ENCODE measurements at regions not wholly inside any gene's neighbourhood (a gene's known extent, or its start where the extent isn't known, plus 50 kb on each side); places are given as distances from the start of the nearest gene placed in this dataset.
A peak's percentile ranks its signal among the peaks of the same experiment; 100 is the strongest.

DNA sequence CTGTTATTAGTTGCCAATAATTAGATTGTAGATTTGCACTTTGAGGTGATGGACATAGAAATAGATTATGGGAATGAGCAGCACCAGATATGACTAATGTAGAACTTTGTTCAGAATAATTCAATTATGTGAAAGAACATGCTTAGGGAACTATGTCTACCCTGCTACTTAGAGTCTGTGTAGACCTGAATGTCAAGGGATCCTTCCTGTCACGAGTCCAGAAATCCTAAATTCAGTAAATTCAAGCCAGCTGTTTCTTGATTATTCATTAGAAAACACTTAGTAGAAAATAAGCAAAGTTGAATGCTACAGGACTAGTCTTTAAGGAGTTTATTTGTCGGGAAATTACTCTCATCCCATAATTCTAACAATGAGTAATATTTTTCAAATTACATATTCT is 887.3 kb upstream of the SEMA6A start:
- no peak for DNase-seq

- DNase-seq, result no peak
Observed at GRCh38 chr5:117461403-117461802, 886.8 kb upstream of the SEMA6A start.

GRCh38 chr5:117457656-117458055 is 883.0 kb upstream of the SEMA6A start:
- no peak for DNase-seq

DNA sequence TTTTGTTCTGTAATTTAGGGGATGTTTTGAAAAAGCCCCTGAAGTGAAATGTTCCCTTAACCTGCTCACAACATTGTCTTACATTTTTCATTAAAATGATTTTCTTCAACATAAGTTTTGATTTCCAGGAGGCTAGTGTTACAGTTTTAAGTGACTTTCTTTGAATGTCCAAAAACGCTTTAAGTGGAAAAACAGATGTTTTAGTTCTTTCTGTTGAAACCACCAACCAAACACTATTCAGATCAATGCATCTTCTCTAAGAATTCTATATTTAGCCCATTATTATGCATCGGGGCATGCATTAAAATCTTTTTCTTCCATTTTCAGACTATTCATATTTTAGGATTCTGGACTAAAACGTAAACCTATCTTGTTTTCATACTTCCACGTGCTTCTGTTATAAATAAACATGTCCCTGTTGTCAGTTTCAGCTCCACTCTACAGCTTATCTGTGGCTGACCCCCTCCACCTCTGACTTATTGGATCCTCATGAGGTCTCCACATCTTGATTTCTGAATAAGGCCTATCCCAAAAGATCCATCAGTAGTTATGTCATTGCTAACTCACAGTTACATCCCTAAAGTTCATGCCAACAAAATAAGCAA is 882.3 kb upstream of the SEMA6A start:
- no peak for DNase-seq

DNA sequence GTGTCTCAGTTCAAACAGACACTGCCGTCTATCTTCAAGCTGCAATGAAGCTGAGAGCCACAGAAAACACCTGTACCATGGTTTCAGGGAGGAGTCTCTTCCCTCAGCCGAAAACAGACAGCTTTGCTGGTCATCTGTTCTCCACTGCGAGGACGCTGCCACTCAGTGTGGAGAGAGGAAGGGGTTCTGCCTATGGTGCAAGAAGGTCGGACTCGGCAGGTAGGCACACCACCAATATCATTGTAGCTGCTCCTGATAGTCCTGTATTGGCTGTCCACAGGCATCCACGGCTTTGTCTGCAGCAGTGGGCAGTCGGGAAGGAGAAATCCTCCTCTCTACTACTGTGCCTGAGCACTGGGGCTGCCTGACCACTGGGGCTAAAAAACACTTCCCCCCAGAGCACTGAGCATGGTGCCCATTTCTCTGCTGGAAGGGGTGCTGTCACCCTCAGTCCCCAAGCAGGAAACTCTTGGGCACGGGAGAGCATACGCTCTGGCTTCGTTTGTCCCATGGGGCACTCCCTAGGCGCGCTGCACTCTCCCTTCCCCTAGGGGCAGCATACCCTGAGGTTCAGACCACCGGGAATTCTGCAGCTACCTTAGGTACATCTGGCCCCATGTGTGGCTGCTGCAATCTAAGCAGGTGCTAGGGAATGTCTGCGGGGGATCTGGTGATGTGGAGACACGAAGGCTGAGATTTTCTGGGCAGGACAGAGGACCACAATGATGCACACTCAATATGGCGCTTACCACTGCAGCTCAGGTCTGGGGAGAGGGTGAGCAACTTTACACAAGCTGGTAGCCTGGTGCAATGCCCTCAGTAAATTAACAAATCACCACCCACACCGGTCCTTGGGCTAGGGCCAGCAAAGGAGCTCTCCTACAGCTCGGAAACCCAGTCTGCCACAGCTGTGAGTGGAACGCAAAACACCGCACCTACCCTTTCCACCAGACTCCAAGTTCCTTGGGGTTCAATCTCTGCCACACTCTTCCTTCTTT is 880.9 kb upstream of the SEMA6A start:
- DNase-seq, result no peak

- DNase-seq, result peak; percentile 57
Observed at GRCh38 chr5:117454716-117455212, 880.1 kb upstream of the SEMA6A start.

DNA sequence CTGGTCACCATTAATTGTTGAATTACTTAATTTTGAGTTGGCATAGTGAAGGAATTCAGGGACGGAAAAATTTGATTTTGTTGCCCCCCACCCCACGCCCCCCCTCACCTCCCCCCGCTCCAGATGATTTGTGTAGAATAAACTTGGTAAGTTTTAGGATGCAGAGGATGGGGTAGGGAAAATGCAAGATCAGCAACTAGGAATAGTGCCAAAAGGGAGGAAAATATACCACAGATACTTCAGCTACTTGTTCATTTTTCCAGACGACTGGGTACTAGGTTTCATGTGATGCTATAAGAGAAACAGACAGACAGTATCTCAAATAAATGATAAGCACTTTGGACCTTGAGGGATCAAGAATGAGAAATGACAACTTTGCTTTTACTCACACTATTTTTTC is 862.2 kb upstream of the SEMA6A start:
- no peak for DNase-seq

GRCh38 chr5:117435203-117435602 is 860.6 kb upstream of the SEMA6A start:
- DNase-seq, result no peak

- no peak for DNase-seq
Observed at GRCh38 chr5:117434254-117434653, 859.6 kb upstream of the SEMA6A start.

DNA sequence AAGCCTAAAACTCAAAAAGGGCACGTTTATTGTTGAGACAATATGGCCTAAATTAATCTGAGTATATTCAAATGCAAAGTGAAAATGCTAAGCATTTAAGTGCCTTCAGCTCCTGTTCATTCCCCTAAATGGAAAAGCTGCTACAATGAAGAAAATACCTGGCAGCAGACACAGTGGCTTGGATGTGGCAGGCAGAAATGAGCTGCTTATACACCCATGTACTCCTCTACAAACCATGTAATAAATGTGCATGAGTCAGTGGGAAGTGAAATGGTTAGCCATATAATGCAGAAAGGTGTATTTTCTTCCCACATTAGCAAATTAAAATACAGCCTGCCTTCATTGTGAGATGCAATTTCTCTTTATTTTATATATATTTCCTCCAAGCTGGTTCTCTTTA is 859.2 kb upstream of the SEMA6A start:
- DNase-seq, result no peak

GRCh38 chr5:117431091-117431490 is 856.5 kb upstream of the SEMA6A start:
- DNase-seq, result no peak

DNA sequence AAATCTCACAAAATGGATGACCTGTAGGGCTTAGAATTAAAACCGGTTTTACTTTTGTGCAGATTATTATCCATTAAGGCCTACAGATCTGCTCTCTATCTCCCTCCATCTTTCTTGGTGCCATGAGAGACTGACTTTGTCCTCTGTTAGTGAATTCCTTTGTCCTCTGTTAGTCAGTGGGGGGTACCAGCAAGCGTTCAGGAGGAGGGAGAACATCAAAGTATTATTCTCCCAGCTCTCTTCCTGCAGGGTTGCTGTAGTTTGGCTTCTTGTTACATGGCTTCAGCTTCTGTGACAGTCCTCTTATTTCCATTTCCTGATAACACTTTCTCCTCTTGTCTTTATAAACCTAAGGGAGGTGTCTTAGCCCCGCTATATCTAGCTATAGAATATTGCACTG is 850.5 kb upstream of the SEMA6A start:
- DNase-seq, result no peak

DNA sequence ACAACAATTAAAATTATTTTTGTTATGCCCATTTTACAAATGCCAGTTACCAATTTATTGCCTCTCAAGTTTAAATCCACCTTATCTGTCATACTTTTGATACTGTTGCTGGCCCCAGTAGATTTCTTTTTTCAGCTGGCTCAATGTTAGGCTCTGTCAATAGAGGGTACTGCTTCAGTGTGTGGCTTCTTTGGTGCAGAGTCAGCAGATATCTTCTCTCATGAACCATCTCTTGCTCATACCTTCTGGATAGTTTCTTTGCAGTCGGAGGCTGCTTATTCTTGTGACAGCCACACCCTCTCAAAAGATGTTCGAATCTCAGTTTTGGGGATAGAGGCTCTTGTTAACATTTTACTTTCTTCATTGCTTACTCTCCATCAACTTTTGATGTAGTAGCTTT is 849.9 kb upstream of the SEMA6A start:
- no peak for DNase-seq

DNA sequence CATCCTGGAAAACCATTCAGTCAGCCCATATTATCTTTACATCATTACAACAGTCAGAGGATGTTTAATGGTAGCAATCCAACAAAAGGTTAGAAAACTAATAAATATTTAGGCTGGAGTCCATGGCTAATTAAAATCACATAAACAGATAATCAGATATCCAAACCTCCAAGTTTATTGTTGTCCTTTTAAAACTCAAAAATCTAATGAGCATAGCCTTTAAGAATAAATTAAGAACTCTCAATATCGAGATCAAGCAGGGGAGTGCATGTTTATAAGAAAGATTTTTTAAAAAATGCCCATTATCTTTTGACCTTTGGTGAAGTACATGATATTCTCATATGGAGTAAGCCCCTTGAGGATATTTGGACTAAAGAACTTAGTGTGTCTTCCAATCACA is 842.9 kb upstream of the SEMA6A start:
- DNase-seq, result no peak

DNA sequence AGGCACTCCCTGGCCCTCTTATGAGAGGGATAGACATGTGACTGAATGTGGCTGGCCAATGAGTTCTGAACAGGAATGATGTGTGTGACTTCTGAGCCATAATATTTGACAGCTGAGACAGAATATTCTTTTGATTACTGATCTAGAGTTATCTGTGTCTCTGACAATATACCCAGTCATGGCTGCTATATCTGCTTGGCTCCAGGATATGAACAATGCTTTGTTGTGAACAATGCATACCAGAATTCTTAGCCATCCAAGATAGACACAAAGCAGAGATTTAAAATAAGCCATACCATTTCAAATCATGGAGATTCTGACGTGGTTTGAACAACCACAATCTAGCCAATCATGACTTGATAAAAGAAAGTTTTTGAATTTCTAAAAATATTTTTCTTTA is 840.3 kb upstream of the SEMA6A start:
- no peak for DNase-seq

DNA sequence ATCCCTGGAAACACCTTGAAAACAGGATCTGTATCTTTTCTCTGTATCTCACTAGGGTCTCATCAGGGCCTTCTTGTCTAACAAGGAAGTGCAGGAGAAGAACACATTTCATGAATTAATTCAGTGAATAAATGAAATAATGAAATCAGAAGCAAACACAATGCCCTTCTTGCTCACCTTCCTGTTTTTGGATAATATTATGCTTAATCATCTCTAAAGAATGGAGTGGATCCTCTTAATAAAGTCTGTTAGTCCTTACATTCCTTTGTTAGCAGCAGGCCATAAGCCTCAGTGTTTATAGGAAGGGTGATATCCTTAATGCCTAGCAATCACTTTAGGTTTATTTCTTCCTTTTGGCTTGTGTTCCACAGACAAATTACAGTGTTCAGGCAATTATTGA is 837.1 kb upstream of the SEMA6A start:
- DNase-seq, result no peak

GRCh38 chr5:117405197-117405596 is 830.6 kb upstream of the SEMA6A start:
- DNase-seq, result no peak

GRCh38 chr5:117394506-117395157 is 820.0 kb upstream of the SEMA6A start:
- DNase-seq, result no peak

- DNase-seq, result no peak
Observed at GRCh38 chr5:117393125-117393524, 818.5 kb upstream of the SEMA6A start.

- DNase-seq, result no peak
Observed at GRCh38 chr5:117380316-117380715, 805.7 kb upstream of the SEMA6A start.

DNA sequence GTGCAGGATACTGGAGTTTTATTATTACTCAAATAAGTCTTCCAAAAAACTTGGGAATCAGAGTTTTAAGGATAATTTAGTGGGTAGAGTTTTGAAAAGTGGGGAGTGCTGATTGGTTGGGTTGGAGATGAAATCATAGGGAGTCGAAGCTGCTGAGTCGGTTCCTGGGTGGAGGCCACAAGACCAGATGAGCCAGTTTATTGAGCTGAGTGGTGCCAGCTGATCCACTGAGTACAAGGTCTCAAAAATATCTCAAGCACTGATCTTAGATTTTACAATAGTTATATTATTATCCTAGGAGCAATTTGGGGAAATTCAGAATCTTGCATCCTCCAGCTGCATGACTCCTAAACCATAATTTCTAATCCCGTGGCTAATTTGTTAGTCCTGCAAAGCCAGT is 804.9 kb upstream of the SEMA6A start:
- DNase-seq, result no peak

- no peak for DNase-seq
Observed at GRCh38 chr5:117376748-117377147, 802.1 kb upstream of the SEMA6A start.

DNA sequence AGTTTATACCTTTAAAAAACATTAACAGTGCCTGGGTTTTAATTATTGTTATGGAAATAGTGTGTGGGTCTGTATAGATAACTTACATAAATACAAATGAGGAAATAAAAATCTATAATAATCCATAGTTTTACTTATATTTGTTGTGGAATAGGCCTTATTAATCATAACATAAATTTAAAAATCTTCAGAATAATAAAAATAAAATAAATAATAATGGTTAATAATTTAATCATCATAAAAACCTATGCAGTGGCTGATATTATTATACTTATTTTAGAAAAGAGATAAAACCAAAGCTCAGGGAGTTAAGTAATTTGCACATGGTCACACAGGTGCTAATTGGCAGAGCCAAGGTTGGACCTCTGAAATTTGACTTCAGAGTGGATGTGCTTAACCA is 785.3 kb upstream of the SEMA6A start:
- DNase-seq, result no peak

- no peak for DNase-seq
Observed at GRCh38 chr5:117357886-117358285, 783.3 kb upstream of the SEMA6A start.

Measured in CD4-positive, alpha-beta T cell treated with Interleukin-17A for 1 hour (primary cell).